ENCODE measurements at regions not wholly inside any gene's neighbourhood (a gene's known extent, or its start where the extent isn't known, plus 50 kb on each side); places are given as distances from the start of the nearest gene placed in this dataset.

- TF ChIP-seq, protein P1, sequence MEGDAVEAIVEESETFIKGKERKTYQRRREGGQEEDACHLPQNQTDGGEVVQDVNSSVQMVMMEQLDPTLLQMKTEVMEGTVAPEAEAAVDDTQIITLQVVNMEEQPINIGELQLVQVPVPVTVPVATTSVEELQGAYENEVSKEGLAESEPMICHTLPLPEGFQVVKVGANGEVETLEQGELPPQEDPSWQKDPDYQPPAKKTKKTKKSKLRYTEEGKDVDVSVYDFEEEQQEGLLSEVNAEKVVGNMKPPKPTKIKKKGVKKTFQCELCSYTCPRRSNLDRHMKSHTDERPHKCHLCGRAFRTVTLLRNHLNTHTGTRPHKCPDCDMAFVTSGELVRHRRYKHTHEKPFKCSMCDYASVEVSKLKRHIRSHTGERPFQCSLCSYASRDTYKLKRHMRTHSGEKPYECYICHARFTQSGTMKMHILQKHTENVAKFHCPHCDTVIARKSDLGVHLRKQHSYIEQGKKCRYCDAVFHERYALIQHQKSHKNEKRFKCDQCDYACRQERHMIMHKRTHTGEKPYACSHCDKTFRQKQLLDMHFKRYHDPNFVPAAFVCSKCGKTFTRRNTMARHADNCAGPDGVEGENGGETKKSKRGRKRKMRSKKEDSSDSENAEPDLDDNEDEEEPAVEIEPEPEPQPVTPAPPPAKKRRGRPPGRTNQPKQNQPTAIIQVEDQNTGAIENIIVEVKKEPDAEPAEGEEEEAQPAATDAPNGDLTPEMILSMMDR (IDR thresholded peaks at IDR 0.05) = no peak
- TF ChIP-seq POLR2A (IDR thresholded peaks at IDR 0.05) = no peak
Observed at GRCh38 chr2:129798301-129798581, 181.2 kb upstream of the RAB6C start.

Data from Peyer's patch (tissue), 4 donors.